Activated naive CD8-positive, alpha-beta T cell treated with anti-CD3 and anti-CD28 coated beads, Interleukin-2, amount 10 ng/mL, durations not matched to agents 7 days and 5 days (primary cell): ENCODE measurements at regions not wholly inside any gene's neighbourhood (a gene's known extent, or its start where the extent isn't known, plus 50 kb on each side); places are given as distances from the start of the nearest gene placed in this dataset.

Experiments used
- ATAC-seq: fragments of 150-1000 bp; cut with Tn5 transposase; one replicate; pipeline ENCODE4 v1.10.0; 2021; ENCODE audit warnings: low read depth, moderate library complexity
- POLR2A ChIA-PET: fragments of 350-600 bp; sonication (Branson Sonifier 250); formaldehyde crosslinking; loops from one replicate; lab custom pipeline; 2021; ENCODE audit warnings: antibody characterized with exemption; lab: Charles Lee
- DNase-seq: peaks from one replicate; pipeline ENCODE4 v3.0.0; 2021
- H3K27ac Mint-ChIP-seq: one replicate; pipeline ENCODE4 v1.8.0; 2022; ENCODE audit warnings: mild to moderate bottlenecking, mixed read lengths
- H3K27me3 Mint-ChIP-seq: one replicate; pipeline ENCODE4 v1.8.0; 2022; ENCODE audit warnings: mild to moderate bottlenecking, moderate library complexity, mixed read lengths
- H3K36me3 Mint-ChIP-seq: one replicate; pipeline ENCODE4 v1.8.0; 2021; ENCODE audit warnings: mild to moderate bottlenecking, mixed read lengths
- H3K4me1 Mint-ChIP-seq: one replicate; pipeline ENCODE4 v1.8.0; 2021; ENCODE audit warnings: mixed read lengths
- H3K4me3 Mint-ChIP-seq: one replicate; pipeline ENCODE4 v1.8.0; 2022; ENCODE audit warnings: mild to moderate bottlenecking, moderate library complexity, mixed read lengths
- H3K9me3 Mint-ChIP-seq: one replicate; pipeline ENCODE4 v1.8.0; 2021; ENCODE audit warnings: mixed read lengths

DNA sequence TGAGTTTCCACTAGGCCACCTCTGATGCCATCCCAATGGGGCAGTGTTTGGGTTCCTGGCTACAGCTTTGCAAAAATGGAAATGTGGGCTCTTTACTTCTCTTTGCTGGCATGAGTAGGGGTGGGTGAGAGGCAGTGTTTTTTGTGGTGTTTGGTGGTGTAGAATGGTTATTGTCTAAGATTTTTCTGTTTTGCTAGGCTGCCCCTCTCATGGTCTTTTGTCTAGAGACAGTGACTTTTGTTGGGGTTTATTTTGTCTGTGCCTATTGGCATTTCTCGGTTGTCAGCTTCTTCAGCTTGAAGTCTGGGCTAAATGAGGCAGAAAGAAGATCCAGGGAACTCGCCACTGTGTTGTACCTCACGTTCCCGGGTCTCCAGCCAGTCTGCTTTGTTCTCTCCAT, 112.1 kb downstream of the CENPF start:
- no peak overlapping the region for H3K4me3 Mint-ChIP-seq
- H3K27ac Mint-ChIP-seq, result no peak overlapping the region
- DNase-seq (no peak), ATAC-seq (no peak)
- no peaks in the 10 kb centered on the region for H3K27me3 Mint-ChIP-seq
- H3K36me3 Mint-ChIP-seq, result no peaks in the 10 kb centered on the region
- no peaks in the 10 kb centered on the region for H3K9me3 Mint-ChIP-seq
- POLR2A ChIA-PET, result no interaction called here
- no peaks in the 10 kb centered on the region for H3K4me1 Mint-ChIP-seq

DNA sequence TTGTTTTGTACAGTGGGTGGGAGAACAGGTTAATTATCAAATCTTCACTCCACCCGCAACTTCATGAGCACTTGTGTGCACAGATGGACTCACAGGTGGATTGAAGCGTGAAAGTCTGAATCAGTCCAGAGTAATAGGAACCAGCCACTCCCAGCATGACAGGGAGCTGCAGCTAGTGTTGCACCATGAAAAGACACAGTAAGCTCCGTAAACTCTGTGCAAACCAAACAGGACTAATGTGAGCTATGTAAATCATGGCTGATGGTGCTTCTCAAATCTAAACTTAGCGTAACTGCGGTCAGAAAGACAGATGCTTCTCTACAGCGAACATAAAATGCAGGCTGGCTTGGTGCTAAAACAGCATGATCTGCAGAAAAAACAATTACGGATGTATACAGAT, 114.4 kb downstream of the CENPF start:
- POLR2A ChIA-PET, result no interaction called here
- Mint-ChIP-seq H3K36me3 (no peaks in the 10 kb centered on the region), H3K4me1 (no peaks in the 10 kb centered on the region), H3K27ac (no peak overlapping the region), H3K9me3 (no peaks in the 10 kb centered on the region), H3K27me3 (no peaks in the 10 kb centered on the region), H3K4me3 (no peak overlapping the region)
- DNase-seq (no peak), ATAC-seq (no peak)

DNA sequence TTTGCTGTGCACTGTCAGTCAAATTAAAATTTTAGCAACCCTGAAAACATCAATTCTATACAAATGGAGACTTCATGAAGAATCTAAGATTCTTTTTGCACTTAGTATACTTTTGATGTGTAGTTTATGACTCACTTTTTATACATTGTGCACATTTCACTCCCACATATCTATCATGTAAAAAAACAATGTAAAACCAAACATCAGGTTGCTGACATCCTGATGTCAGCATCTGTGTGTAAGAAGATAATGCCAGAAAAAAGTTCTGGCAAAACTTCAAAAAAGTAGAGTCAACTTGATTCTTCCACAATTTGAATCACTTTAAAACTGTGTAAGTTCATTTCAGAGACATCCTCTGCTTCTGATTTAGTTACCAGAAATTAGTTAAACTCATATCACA, 115.7 kb downstream of the CENPF start:
- Mint-ChIP-seq H3K4me1 (no peaks in the 10 kb centered on the region), H3K27ac (no peak overlapping the region), H3K36me3 (no peaks in the 10 kb centered on the region), H3K4me3 (no peak overlapping the region), H3K9me3 (no peaks in the 10 kb centered on the region), H3K27me3 (no peaks in the 10 kb centered on the region)
- ATAC-seq (no peak), DNase-seq (no peak)
- POLR2A ChIA-PET, result no interaction called here

DNA sequence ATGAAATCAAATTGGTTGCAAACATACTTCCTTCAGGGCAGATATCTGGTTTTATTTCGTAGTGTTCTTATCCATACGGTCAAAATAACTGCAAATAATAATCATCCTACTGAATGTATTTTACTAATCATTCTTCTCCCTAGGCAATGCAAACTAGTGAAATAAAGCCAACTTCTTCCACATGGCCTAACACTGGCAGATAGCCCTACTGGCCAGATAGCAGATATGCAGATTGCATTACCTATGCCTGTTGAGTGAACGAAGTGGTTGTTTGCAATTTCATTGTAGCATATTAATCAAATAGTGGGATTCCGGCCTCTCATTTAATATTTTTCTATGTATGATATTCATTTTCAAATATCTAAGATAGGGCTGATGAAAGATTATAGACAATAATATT, 116.2 kb downstream of the CENPF start:
- Mint-ChIP-seq H3K27me3 (no peaks in the 10 kb centered on the region), H3K9me3 (no peaks in the 10 kb centered on the region), H3K27ac (no peak overlapping the region), H3K4me1 (no peaks in the 10 kb centered on the region), H3K4me3 (no peak overlapping the region), H3K36me3 (no peaks in the 10 kb centered on the region)
- POLR2A ChIA-PET, result no interaction called here
- no peak for DNase-seq
- ATAC-seq, result no peak

DNA sequence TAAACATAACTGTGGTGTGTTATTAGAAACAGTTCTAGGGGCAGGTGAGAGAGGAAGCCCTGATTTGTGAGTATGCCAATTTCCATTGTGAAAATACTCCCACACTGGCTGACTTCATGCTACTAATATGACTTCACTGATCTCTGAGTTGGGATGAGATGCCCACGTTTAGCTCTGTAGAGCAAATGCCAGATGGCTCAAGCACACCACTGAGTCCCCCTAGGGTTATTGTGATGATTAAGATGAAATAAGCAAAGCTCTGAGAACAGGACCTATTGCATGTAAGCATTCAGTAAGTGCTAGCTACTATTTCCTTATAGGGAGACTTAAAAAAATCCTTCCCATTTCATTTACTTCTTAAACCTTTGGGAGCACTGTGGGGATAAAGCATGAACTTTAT, 117.6 kb downstream of the CENPF start:
- Mint-ChIP-seq H3K4me3 (no peak overlapping the region), H3K36me3 (no peaks in the 10 kb centered on the region), H3K4me1 (no peaks in the 10 kb centered on the region), H3K27me3 (no peaks in the 10 kb centered on the region), H3K9me3 (peaks cover 3% of the 10 kb centered on the region), H3K27ac (no peak overlapping the region)
- ATAC-seq (no peak), DNase-seq (no peak)
- POLR2A ChIA-PET, result no interaction called here

DNA sequence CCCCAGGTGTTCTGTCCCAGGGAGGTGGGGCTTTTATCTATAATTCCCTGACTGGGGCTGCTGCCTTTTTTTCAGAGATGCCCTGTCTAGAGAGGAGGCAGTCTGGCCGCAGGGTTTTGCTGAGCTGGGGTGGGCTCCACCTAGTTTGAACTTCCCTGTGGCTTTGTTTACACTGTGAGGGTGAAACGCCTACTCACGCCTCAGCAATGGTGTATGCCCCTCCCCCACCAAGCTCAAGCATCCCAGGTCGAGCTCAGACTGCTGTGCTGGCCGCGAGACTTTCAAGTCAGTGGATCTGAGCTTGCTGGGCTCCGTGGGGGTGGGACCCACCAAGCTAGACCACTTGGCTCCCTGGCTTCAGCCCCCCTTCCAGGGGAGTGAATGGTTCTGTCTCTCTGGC, 124.3 kb downstream of the CENPF start:
- Mint-ChIP-seq H3K27ac (no peak overlapping the region), H3K27me3 (peaks cover 5% of the 10 kb centered on the region), H3K4me3 (no peak overlapping the region), H3K36me3 (no peaks in the 10 kb centered on the region), H3K9me3 (peaks cover 4% of the 10 kb centered on the region), H3K4me1 (no peaks in the 10 kb centered on the region)
- ATAC-seq (no peak), DNase-seq (no peak)
- POLR2A ChIA-PET, result no interaction called here

DNA sequence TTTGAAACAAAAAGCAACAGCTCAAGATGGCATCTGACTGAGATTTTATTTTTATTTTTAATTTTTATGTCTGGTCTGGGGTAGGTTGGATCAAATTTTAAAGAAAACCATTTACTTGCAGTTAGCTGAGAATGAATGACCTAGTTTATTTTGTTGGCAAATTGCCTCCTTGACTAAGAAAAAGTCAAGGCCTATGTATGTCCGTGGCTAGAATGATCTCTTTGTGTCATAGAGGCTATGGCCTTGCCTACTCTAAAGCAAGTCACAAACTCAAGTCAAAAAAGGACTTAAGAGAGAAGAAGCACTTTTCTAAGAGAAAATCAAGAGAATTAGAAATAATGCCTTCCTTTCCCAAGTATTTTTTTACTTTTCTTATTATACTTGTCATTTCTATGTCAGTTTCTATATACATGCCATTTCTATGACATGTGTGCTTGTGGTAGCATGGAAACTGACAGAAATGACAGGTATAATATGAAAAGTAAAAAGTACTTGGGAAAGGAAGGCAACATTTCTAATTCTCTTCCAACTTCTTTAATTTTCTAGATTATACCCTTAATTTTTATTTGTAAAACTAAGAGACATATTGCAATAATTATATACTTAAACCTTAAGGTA, 136.7 kb downstream of the CENPF start:
- Mint-ChIP-seq H3K36me3 (no peaks in the 10 kb centered on the region), H3K4me3 (no peak overlapping the region), H3K9me3 (peaks cover 4% of the 10 kb centered on the region), H3K27me3 (no peaks in the 10 kb centered on the region), H3K4me1 (no peaks in the 10 kb centered on the region), H3K27ac (no peak overlapping the region)
- POLR2A ChIA-PET, result no interaction called here
- no peak for DNase-seq
- no peak for ATAC-seq

DNA sequence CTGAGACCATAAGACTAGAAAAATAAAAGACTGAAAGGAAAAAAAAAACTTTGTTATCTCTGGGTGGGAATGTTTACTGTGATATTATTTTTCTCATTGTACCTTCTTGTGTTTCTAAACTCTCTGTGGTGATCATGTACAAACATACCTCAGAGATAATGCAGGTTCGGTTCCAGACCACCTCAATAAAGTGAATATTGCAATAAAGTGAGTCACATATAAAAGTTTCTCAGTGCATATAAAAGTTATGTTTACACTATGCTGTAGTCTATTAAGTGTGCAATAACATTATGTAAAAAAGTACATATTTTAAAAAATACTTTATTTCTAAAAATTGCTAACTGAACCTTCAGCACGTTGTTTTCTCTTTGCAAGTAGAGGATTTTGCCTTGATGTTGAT, 137.5 kb downstream of the CENPF start:
- DNase-seq (no peak), ATAC-seq (no peak)
- no peaks in the 10 kb centered on the region for H3K36me3 Mint-ChIP-seq
- peaks cover 4% of the 10 kb centered on the region for H3K9me3 Mint-ChIP-seq
- POLR2A ChIA-PET, result no interaction called here
- H3K4me1 Mint-ChIP-seq, result no peaks in the 10 kb centered on the region
- H3K27me3 Mint-ChIP-seq, result no peaks in the 10 kb centered on the region
- H3K27ac Mint-ChIP-seq, result no peak overlapping the region
- H3K4me3 Mint-ChIP-seq, result no peak overlapping the region

DNA sequence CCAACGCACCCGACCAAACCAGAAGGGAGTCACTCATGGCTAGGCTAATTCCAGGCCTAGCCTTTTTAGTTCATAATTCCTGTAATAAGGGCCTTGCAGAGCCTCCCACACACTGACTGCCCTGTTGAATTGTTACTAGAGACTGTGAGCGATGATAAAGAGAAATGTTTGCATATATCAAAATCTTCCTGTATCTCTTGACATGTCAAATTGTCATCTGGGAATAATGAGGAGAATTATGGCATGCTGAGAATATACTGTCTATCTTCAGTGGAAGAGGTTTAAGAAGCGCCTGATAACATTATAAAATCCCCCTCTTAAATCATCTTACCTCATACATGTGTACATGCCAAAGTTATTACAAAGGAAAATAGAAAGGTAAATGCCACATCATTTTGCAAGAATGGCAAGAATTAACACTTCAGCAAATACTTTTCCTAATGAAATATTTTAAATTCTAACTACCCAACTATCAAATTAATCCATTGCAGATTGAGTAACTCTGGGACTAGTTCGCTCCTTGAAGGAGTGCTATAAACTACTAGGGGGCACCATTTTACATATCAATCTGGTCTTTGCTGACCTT, 144.1 kb downstream of the CENPF start:
- no peaks in the 10 kb centered on the region for H3K27me3 Mint-ChIP-seq
- H3K4me3 Mint-ChIP-seq, result no peak overlapping the region
- POLR2A ChIA-PET, result no interaction called here
- DNase-seq, result no peak
- H3K9me3 Mint-ChIP-seq, result peaks cover 2% of the 10 kb centered on the region
- ATAC-seq, result no peak
- no peak overlapping the region for H3K27ac Mint-ChIP-seq
- H3K4me1 Mint-ChIP-seq, result no peaks in the 10 kb centered on the region
- no peaks in the 10 kb centered on the region for H3K36me3 Mint-ChIP-seq

DNA sequence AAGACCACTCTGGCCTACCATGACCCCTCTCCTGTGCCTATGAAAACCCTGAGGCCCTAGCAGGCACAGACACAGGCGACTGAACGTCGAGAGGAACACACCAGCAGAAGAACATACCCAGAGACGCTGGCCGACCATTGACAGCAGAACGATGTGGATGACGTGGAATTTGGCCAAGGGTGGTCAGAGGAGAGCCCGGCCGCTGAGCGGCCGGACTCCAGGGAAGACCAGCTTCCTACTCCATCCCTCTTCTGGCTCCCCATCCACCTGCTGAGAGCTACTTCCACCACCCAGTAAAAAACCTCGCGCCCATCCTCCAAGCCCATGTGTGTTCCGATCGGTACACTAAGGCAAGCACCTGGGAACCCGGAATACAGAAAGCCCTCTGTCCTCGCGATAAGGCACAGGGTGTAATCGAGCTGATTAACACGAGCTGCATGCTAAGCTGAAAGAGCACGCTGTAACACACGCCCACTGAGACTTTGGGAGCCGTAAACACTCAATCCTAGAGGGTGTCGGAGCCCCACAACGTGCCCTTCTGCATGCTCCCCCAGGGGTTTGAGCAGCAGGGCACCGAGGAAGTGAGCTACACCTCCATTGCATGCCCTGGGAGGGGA, 150.3 kb downstream of the CENPF start:
- Mint-ChIP-seq H3K4me3 (no peak overlapping the region), H3K9me3 (peaks cover 3% of the 10 kb centered on the region), H3K27ac (no peak overlapping the region), H3K27me3 (no peaks in the 10 kb centered on the region), H3K4me1 (no peaks in the 10 kb centered on the region), H3K36me3 (no peaks in the 10 kb centered on the region)
- POLR2A ChIA-PET, result no interaction called here
- ATAC-seq (no peak), DNase-seq (no peak)

DNA sequence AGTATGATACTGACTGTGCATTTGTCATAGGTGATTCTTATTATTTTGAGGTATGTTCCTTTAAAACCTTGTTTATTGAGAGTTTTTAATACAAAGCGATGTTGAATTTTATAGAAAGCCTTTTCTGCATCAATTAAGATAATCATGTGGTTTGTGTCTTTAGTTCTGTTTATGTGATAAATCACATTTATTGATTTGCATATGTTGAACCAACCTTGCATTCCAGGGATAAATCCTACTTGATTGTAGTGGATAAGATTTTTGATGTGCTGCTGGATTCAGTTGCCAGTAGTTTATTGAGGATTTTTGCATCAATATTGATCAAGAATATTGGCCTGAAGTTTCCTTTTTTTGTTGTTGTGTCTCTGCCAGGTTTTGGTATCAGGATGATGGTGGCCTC, 158.0 kb downstream of the CENPF start:
- Mint-ChIP-seq H3K4me3 (no peak overlapping the region), H3K36me3 (no peaks in the 10 kb centered on the region), H3K27ac (no peak overlapping the region), H3K9me3 (peaks cover 32% of the 10 kb centered on the region), H3K27me3 (no peaks in the 10 kb centered on the region), H3K4me1 (no peaks in the 10 kb centered on the region)
- POLR2A ChIA-PET, result no interaction called here
- DNase-seq (no peak), ATAC-seq (no peak)

DNA sequence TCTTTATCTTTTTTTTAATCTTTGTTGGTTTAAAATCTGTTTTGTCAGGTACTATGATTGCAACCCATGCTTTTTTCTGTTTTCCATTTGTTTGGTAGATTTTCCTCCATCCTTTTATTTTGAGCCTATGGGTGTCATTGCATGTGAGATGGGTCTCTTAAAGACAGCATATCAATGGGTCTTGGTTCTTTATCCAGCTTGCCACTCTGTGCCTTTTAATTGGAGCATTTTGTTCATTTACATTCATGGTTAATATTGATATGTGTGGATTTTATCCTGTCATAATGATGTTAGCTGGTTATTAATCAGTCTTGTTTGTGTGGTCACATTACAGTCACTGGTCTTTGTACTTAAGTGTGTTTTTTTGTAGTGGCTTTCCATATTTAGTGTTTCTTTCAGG, 159.9 kb downstream of the CENPF start:
- Mint-ChIP-seq H3K27ac (no peak overlapping the region), H3K27me3 (no peaks in the 10 kb centered on the region), H3K4me3 (no peak overlapping the region), H3K36me3 (no peaks in the 10 kb centered on the region), H3K9me3 (peaks cover 30% of the 10 kb centered on the region), H3K4me1 (no peaks in the 10 kb centered on the region)
- ATAC-seq (no peak), DNase-seq (no peak)
- POLR2A ChIA-PET, result no interaction called here

DNA sequence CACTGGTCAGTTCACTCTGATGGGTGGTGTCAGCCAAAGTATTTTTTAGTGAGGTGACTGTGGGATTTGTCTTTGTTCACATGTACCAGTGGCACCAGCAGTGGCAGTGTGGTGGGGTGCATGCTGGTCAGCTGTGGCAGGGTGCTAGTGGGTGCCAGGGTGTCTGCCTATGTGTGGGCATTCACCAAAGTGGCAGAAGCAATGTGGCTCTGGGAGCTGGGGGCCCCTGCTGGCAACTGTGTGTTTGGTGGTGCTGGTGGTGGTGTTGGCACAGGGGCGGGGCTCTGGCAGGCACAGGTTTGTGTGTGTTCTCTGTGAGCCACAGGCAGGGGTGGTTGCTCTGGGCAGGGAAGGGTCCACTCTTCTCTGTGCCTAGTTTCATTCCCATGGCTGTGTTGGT, 161.5 kb downstream of the CENPF start:
- Mint-ChIP-seq H3K4me3 (no peak overlapping the region), H3K27ac (no peak overlapping the region), H3K36me3 (no peaks in the 10 kb centered on the region), H3K27me3 (no peaks in the 10 kb centered on the region), H3K9me3 (peaks cover 33% of the 10 kb centered on the region), H3K4me1 (no peaks in the 10 kb centered on the region)
- DNase-seq (no peak), ATAC-seq (no peak)
- POLR2A ChIA-PET, result no interaction called here

DNA sequence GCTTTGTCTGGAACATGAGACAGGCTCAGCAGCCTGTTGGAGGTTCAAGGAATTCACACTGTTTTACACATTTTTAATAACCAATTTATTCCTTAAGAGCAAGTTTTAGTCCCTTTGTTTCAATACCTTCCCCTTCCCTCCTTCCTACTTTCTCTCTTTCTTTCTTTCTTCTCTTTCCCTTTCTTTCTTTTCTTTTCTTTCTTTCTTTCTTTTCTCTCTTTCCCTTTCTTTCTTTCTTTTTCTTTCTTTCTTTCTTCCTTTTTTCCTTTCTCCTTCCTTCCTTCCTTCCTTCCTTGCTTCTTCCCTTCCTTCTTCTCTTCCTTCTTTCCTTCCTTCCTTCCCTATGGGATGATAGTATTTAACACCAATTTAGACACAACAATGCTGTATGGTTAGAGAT, 164.2 kb downstream of the CENPF start:
- POLR2A ChIA-PET, result no interaction called here
- Mint-ChIP-seq H3K36me3 (no peaks in the 10 kb centered on the region), H3K27me3 (no peaks in the 10 kb centered on the region), H3K4me1 (no peaks in the 10 kb centered on the region), H3K27ac (no peak overlapping the region), H3K9me3 (peaks cover 16% of the 10 kb centered on the region), H3K4me3 (no peak overlapping the region)
- no peak for DNase-seq
- ATAC-seq, result no peak
